Panc1 (cell line): ENCODE measurements at regions not wholly inside any gene's neighbourhood (a gene's known extent, or its start where the extent isn't known, plus 50 kb on each side); places are given as distances from the start of the nearest gene placed in this dataset.

Experiments used
- POLR2AphosphoS5 ChIP-seq: IDR thresholded peaks from 2 replicates; pipeline ENCODE4 v1.6.1; 2012; ENCODE audit warnings: mild to moderate bottlenecking, low read depth, low read length, moderate library complexity
- TF ChIP-seq, protein P1 (sequence below): fragments of 450-650 bp; IDR thresholded peaks from 2 replicates; pipeline ENCODE4 v1.5.1; 2017; ENCODE audit warnings: mild to moderate bottlenecking

DNA sequence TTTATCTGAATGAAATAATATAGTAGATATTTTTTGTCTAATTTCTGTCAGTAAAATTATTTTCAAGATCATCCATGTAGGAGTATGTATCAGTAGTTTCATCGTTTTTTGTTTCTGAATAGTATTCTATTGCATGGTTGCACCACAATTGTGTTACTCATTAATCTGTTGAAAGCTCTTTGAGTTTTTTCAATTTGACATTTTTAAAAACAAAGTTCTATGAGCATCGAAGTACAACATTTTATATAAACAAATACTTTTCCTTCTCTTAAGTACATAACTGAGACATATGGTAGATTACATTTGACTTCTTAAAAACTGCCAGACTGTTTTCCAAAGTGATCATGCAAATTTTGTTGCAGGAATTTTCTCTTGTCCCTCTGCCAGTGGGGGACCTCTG lies 1113.1 kb upstream of the CITED2 start:
- TF ChIP-seq, protein P1, sequence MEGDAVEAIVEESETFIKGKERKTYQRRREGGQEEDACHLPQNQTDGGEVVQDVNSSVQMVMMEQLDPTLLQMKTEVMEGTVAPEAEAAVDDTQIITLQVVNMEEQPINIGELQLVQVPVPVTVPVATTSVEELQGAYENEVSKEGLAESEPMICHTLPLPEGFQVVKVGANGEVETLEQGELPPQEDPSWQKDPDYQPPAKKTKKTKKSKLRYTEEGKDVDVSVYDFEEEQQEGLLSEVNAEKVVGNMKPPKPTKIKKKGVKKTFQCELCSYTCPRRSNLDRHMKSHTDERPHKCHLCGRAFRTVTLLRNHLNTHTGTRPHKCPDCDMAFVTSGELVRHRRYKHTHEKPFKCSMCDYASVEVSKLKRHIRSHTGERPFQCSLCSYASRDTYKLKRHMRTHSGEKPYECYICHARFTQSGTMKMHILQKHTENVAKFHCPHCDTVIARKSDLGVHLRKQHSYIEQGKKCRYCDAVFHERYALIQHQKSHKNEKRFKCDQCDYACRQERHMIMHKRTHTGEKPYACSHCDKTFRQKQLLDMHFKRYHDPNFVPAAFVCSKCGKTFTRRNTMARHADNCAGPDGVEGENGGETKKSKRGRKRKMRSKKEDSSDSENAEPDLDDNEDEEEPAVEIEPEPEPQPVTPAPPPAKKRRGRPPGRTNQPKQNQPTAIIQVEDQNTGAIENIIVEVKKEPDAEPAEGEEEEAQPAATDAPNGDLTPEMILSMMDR, result no peak
- TF ChIP-seq POLR2AphosphoS5, result no peak
